Kidney (tissue), 13 donors: ENCODE measurements at regions not wholly inside any gene's neighbourhood (a gene's known extent, or its start where the extent isn't known, plus 50 kb on each side); places are given as distances from the start of the nearest gene placed in this dataset.

Experiments used
- DNase-seq, 5 donors: peaks; one replicate each; pipeline ENCODE4 v3.0.0-alpha.2; 2013 to 2020
- FAIRE-seq: peaks from 2 replicates; lab custom pipeline; 2012; peaks lifted over from hg19 to GRCh38; lab: Jason Lieb, UNC
- H3K27ac ChIP-seq, 2 donors: one replicate each; pipeline ENCODE4 v1.7.0; 2013; ENCODE audit warnings: low read depth in 2 of 2, low read length in 2 of 2, inconsistent platforms in 1 of 2
- H3K27me3 ChIP-seq: one replicate; pipeline ENCODE4 v1.7.1; 2013; ENCODE audit warnings: low read length, inconsistent platforms; ENCODE audit not compliant: control insufficient read depth, insufficient read depth
- H3K36me3 ChIP-seq, 3 donors: one replicate each; pipeline versions ENCODE4 v1.7.0 to v1.7.1; 2013; ENCODE audit warnings: low read length in 3 of 3, control low read depth in 1 of 3, inconsistent platforms in 1 of 3; ENCODE audit not compliant: insufficient read depth in 3 of 3, control insufficient read depth in 2 of 3
- H3K4me1 ChIP-seq, 3 donors: one replicate each; pipeline versions ENCODE4 v1.7.0 to v1.7.1; 2013; ENCODE audit warnings: low read length in 3 of 3, inconsistent platforms in 1 of 3, low read depth in 1 of 3; ENCODE audit not compliant: control insufficient read depth in 2 of 3, insufficient read depth in 2 of 3
- H3K4me3 ChIP-seq, 3 donors: one replicate each; pipeline versions ENCODE4 v1.7.0 to v1.8.1; 2013; ENCODE audit warnings: low read length in 3 of 3, control low read depth in 1 of 3, inconsistent platforms in 1 of 3
- H3K9ac ChIP-seq, 3 donors: one replicate each; pipeline versions ENCODE4 v1.7.0 to v1.7.1; 2013; ENCODE audit warnings: low read length in 3 of 3, control low read depth in 1 of 3, inconsistent platforms in 1 of 3
- H3K9me3 ChIP-seq, 3 donors: one replicate each; pipeline versions ENCODE4 v1.7.0 to v1.7.1; 2013; ENCODE audit warnings: low read length in 3 of 3, control low read depth in 1 of 3, inconsistent platforms in 1 of 3; ENCODE audit not compliant: control insufficient read depth in 2 of 3, insufficient read depth in 1 of 3
- intact Hi-C: fragments of 100-400 bp; cut with DNase I; formaldehyde crosslinking; loops from one replicate; pipeline ENCODE4 v1.11.1; 2022
- TF ChIP-seq, protein P1 (sequence below): IDR thresholded peaks from 3 replicates; pipeline ENCODE4 v1.5.1; 2012; ENCODE audit warnings: mild to moderate bottlenecking, moderate library complexity, borderline replicate concordance; ENCODE audit not compliant: insufficient read depth; ENCODE audit errors: extremely low read depth
- donor health status: control.
- donor health status: control.
- donor health status: control.
- donor health status: control.
- donor health status: control.
- donor health status: DM: yes; HTN: yes; CAD: no.
- donor health status: Normal renal cell carcinoma (clear cell type).

DNA sequence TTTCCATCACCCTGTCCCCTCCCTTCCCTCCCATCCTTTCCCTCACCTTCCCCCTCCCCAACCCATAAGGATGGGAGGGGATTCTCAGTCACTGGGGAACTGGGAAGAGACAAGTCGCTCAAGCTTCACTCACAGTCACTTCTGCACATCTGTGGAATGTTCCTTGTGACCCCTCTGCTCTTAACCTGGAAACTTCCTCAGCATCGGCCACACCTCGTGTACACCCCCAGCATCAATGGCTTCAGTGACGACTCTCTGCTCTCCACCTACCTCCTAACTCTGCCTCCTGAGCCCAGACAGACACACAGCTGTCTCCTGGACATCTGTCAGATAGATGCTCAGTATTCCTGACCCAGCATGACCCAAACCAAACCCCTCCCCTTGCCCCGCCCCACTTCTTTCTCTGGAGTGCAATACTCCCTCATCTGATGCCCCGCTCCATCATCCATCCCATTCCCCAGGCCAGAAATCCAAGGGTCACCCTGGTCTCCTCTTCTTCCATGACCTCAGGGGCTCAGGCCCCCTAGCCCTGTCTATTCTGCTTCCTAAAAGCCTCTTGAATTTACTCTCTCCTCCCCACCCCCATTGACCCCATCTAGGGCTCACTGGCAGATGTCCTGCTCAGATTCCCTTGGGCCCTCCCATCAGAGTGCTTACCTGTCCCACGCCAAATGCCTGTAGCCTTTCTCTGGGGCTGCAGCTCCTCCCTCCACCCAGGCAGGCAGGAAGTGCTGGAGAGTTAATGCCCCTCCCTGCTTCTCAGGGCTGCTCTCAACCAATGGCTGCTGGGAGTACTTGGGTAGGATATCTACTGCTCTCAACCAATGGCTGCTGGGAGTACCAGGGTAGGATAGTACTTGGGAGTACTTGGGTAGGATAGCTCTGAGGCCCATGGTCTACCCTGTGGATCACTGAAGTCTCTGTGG, 83.1 kb upstream of the CSF3R start:
- DNase-seq (peak in 1 of 5 donors; percentile 16), FAIRE-seq (no peak)
- Histone ChIP-seq H3K9ac (no peak overlapping the region), H3K27me3 (no peaks in the 10 kb centered on the region), H3K4me3 (no peak overlapping the region), H3K9me3 (no peaks in the 10 kb centered on the region), H3K4me1 (no peaks in the 10 kb centered on the region), H3K27ac (no peak overlapping the region), H3K36me3 (no peaks in the 10 kb centered on the region)
- TF ChIP-seq, protein P1, sequence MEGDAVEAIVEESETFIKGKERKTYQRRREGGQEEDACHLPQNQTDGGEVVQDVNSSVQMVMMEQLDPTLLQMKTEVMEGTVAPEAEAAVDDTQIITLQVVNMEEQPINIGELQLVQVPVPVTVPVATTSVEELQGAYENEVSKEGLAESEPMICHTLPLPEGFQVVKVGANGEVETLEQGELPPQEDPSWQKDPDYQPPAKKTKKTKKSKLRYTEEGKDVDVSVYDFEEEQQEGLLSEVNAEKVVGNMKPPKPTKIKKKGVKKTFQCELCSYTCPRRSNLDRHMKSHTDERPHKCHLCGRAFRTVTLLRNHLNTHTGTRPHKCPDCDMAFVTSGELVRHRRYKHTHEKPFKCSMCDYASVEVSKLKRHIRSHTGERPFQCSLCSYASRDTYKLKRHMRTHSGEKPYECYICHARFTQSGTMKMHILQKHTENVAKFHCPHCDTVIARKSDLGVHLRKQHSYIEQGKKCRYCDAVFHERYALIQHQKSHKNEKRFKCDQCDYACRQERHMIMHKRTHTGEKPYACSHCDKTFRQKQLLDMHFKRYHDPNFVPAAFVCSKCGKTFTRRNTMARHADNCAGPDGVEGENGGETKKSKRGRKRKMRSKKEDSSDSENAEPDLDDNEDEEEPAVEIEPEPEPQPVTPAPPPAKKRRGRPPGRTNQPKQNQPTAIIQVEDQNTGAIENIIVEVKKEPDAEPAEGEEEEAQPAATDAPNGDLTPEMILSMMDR, result no peak
- intact Hi-C loops, result no loop called here

DNA sequence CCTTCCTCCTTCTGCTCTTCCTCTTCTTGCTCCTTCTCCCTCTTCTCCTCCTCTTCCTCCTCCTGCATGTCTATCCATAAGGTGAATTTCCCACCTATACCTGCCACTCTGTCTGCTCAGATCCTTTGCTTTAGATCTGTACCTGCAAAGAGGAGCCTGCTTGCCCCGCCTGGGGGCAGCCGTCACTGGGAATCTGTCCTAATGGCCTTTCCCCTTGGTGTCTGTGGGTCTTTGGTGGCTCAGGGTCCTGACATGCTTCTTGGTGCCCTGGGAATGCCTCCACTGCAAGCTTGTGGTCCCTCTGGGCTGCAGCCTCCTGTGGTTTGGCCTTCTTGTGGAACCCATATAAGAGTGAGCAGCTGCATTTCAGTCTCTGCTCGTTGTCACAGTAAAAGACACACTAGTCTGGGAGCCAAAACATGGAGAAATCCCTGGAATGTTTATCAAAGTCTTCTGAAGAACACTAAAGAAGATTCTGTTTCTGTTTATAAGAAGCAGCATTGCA, 79.5 kb upstream of the CSF3R start:
- Histone ChIP-seq H3K4me1 (no peaks in the 10 kb centered on the region), H3K9ac (no peak overlapping the region), H3K9me3 (no peaks in the 10 kb centered on the region), H3K36me3 (no peaks in the 10 kb centered on the region), H3K4me3 (no peak overlapping the region), H3K27ac (no peak overlapping the region), H3K27me3 (no peaks in the 10 kb centered on the region)
- peak in 1 of 5 donors; percentile 12 for DNase-seq
- TF ChIP-seq, protein P1, result no peak
- intact Hi-C loops, result no loop called here
- FAIRE-seq, result no peak

DNA sequence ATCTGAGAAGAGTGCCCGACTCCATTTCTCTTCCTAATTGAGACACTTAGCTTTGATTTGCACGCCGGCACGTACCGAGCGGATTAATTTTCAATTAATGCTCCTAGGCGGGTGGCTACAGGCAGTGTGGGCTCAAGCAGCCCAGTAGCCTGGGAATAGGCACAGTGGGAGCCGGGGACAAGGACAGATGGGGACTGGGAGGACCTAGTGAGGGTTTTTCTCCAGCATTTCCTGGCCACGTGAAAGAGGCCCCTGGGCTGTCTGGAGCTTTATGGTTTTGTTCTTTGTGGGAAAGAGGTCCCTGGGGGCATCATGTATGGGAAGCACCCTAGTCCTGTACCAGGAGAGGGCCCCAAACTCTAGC, 78.6 kb upstream of the CSF3R start:
- TF ChIP-seq, protein P1, result no peak
- H3K27me3 ChIP-seq, result no peaks in the 10 kb centered on the region
- FAIRE-seq (no peak), DNase-seq (no peak)
- no peaks in the 10 kb centered on the region for H3K9me3 ChIP-seq
- no peak overlapping the region for H3K4me3 ChIP-seq
- intact Hi-C loops, result no loop called here
- no peaks in the 10 kb centered on the region for H3K36me3 ChIP-seq
- H3K27ac ChIP-seq, result no peak overlapping the region
- H3K9ac ChIP-seq, result no peak overlapping the region
- no peaks in the 10 kb centered on the region for H3K4me1 ChIP-seq
